Endothelial cell of umbilical vein (primary cell): ENCODE measurements at regions not wholly inside any gene's neighbourhood (a gene's known extent, or its start where the extent isn't known, plus 50 kb on each side); places are given as distances from the start of the nearest gene placed in this dataset.

Experiments used
- BruUV-seq: library from RNA; stranded (reverse); fragments of 400-500 nt; replicated peaks from 2 replicates; lab custom pipeline; 2021; lab: Mats Ljungman, UMichigan
- CTCF ChIA-PET: fragments of 300-600, 350-600 bp; sonication (Branson Sonifier 250); formaldehyde crosslinking; loops from one replicate; lab custom pipeline; 2021; ENCODE audit warnings: antibody characterized with exemption, inconsistent platforms; lab: Charles Lee
- POLR2A ChIA-PET: fragments of 300-600, 350-600 bp; sonication (Branson Sonifier 250); formaldehyde crosslinking; loops from one replicate; lab custom pipeline; 2021; ENCODE audit warnings: antibody characterized with exemption, inconsistent platforms; lab: Charles Lee
- DNase-seq: peaks from one replicate; pipeline ENCODE4 v3.0.0-alpha.2; 2011; ENCODE audit warnings: low read depth, low spot score
- FAIRE-seq: peaks from 2 replicates; lab custom pipeline; 2011; peaks lifted over from hg19 to GRCh38; lab: Jason Lieb, UNC
- H2AFZ ChIP-seq: 2 replicates; pipeline ENCODE4 v1.6.0; 2012; ENCODE audit warnings: low read depth, low read length, control low read depth, inconsistent platforms
- H3K27ac ChIP-seq: 2 replicates; pipeline ENCODE4 v1.5.1; 2011; ENCODE audit warnings: low read depth, mild to moderate bottlenecking, control low read depth, low read length, moderate library complexity; ENCODE audit not compliant: insufficient read depth
- H3K27me3 ChIP-seq, 2 experiments: 2 replicates each; pipeline versions ENCODE4 v1.6.0 to v1.6.1; 2011; ENCODE audit warnings: low read length in 2 of 2, mixed read lengths in 1 of 2; ENCODE audit not compliant: control insufficient read depth in 2 of 2, insufficient read depth in 2 of 2
- H3K36me3 ChIP-seq, 2 experiments: 2 replicates in 1 of 2; 3 replicates in 1 of 2; pipeline ENCODE4 v1.5.1; 2011; ENCODE audit warnings: low read length in 2 of 2, mild to moderate bottlenecking in 1 of 2, moderate library complexity in 1 of 2; ENCODE audit not compliant: control insufficient read depth in 2 of 2, insufficient read depth in 2 of 2; ENCODE audit errors: extremely low read depth in 1 of 2
- H3K4me1 ChIP-seq: 3 replicates; pipeline ENCODE4 v1.5.1; 2011; ENCODE audit warnings: mild to moderate bottlenecking, low read length; ENCODE audit not compliant: control insufficient read depth, insufficient read depth; ENCODE audit errors: extremely low read depth
- H3K4me2 ChIP-seq: 2 replicates; pipeline ENCODE4 v1.6.1; 2011; ENCODE audit warnings: low read length, control low read depth, mixed read lengths; ENCODE audit not compliant: insufficient read depth
- H3K4me3 ChIP-seq, 3 experiments: fragments of 200-600 bp in 1 of 3; sonication (generic), shearing (Covaris generic) in 1 of 3; replicated peaks in 1 of 3; 2 replicates each; pipeline ENCODE4 v1.5.1; 2011 to 2016; ENCODE audit warnings: control low read depth in 3 of 3, low read length in 3 of 3, mild to moderate bottlenecking in 2 of 3, inconsistent platforms in 1 of 3, low read depth in 1 of 3, moderate library complexity in 1 of 3; ENCODE audit not compliant: insufficient read depth in 1 of 3
- H3K79me2 ChIP-seq: 2 replicates; pipeline ENCODE4 v1.6.0; 2012; ENCODE audit warnings: low read length, inconsistent platforms; ENCODE audit not compliant: control insufficient read depth, insufficient read depth
- H3K9ac ChIP-seq: replicated peaks from 2 replicates; pipeline ENCODE3; 2011; ENCODE audit warnings: low read length, control low read depth; ENCODE audit not compliant: insufficient read depth; ENCODE audit errors: extremely low read depth
- H3K9me1 ChIP-seq: replicated peaks from 3 replicates; pipeline ENCODE4 v1.6.0; 2011; ENCODE audit warnings: mild to moderate bottlenecking, low read length; ENCODE audit not compliant: control insufficient read depth, insufficient read depth; ENCODE audit errors: extremely low read depth
- H3K9me3 ChIP-seq: replicated peaks from 2 replicates; pipeline ENCODE4 v1.5.1; 2012; ENCODE audit warnings: low read length, inconsistent platforms; ENCODE audit not compliant: control insufficient read depth, insufficient read depth
- H4K20me1 ChIP-seq: replicated peaks from 2 replicates; pipeline ENCODE3; 2011; ENCODE audit warnings: mild to moderate bottlenecking, low read length; ENCODE audit not compliant: control insufficient read depth, insufficient read depth; ENCODE audit errors: extremely low read depth
- EZH2 ChIP-seq: IDR thresholded peaks from 2 replicates; pipeline ENCODE4 v1.6.1; 2012; ENCODE audit warnings: borderline replicate concordance, low read depth, mild to moderate bottlenecking, moderate library complexity, low read length, inconsistent platforms; ENCODE audit not compliant: severe bottlenecking
- FOS ChIP-seq: IDR thresholded peaks from 2 replicates; pipeline ENCODE4 v1.6.1; 2011; ENCODE audit warnings: mild to moderate bottlenecking, low read length, moderate library complexity, borderline replicate concordance; ENCODE audit not compliant: insufficient read depth
- GATA2 ChIP-seq: IDR thresholded peaks from 2 replicates; pipeline ENCODE4 v1.7.0; 2011; ENCODE audit warnings: low read depth, mild to moderate bottlenecking, moderate library complexity, mixed read lengths, low read length; ENCODE audit not compliant: insufficient read length, insufficient read depth
- JUN ChIP-seq: IDR thresholded peaks from 2 replicates; pipeline ENCODE4 v1.6.1; 2011; ENCODE audit warnings: borderline replicate concordance, low read depth; ENCODE audit not compliant: insufficient read length, insufficient read depth
- MYC ChIP-seq: IDR thresholded peaks from one replicate; pipeline ENCODE4 v1.6.1; 2011; ENCODE audit warnings: mild to moderate bottlenecking, low read depth, low read length
- POLR2A ChIP-seq: IDR thresholded peaks from 2 replicates; pipeline ENCODE4 v1.6.1; 2012; ENCODE audit warnings: low read depth, mild to moderate bottlenecking, control low read depth, low read length
- POLR2AphosphoS5 ChIP-seq: IDR thresholded peaks from 2 replicates; pipeline ENCODE4 v1.6.1; 2012; ENCODE audit warnings: low read depth, mild to moderate bottlenecking, control low read depth, low read length, moderate library complexity; ENCODE audit not compliant: insufficient read depth
- dilution Hi-C: fragments of 300-500 bp; cut with MboI; formaldehyde crosslinking; loops from one replicate; pipeline ENCODE4 v1.15.0; 2019; ENCODE audit warnings: low sequenced_read_pairs; ENCODE audit not compliant: extremely low pct_ligation_motif_present
- intact Hi-C: fragments of 100-400 bp; cut with micrococcal nuclease; formaldehyde crosslinking; loops from one replicate; pipeline ENCODE4 v1.10.0; 2022
- TF ChIP-seq, protein P1 (sequence below): IDR thresholded peaks from 2 replicates; pipeline ENCODE4 v1.6.1; 2011; ENCODE audit not compliant: insufficient read depth, insufficient read length
- TF ChIP-seq, protein P2 (sequence below), 2 donors: IDR thresholded peaks; 1 replicate in 1 of 2; 2 replicates in 1 of 2; pipeline ENCODE4 v1.5.1; 2011; ENCODE audit warnings: low read length in 2 of 2, mild to moderate bottlenecking in 2 of 2, moderate library complexity in 2 of 2, control low read depth in 1 of 2, inconsistent platforms in 1 of 2, low read depth in 1 of 2; ENCODE audit not compliant: insufficient read depth in 1 of 2; ENCODE audit errors: extremely low read depth in 1 of 2

DNA sequence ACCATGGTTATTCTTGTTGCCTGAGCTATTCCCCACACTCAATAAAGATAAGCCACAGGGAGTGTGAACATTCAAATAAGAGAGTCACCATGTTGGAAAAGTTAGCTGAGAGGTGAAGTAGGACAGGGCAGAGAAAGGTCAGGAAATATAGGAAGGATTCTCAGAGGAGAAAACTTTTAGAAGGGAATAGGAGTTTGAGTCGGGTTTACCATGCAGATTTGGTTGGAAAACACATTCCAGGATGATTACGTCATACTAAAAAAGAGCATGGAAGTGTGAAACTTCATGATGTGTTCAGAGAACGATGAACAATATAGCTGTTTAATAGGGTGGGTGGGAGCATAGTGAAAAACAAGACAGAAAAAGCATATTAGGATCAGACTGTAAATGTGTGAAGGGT is 1125.3 kb upstream of the ADGRL2 start:
- dilution Hi-C loops: no loop called here

More for the DNA sequence above, 1125.3 kb upstream of the ADGRL2 start:
- Histone ChIP-seq H3K9ac (no peak overlapping the region), H3K79me2 (no peaks in the 10 kb centered on the region), H3K4me3 (no peak overlapping the region), H2AFZ (no peak overlapping the region), H3K27me3 (no peaks in the 10 kb centered on the region), H4K20me1 (no peaks in the 10 kb centered on the region), H3K27ac (no peak overlapping the region), H3K9me3 (no peaks in the 10 kb centered on the region), H3K36me3 (no peaks in the 10 kb centered on the region), H3K4me1 (no peaks in the 10 kb centered on the region), H3K4me2 (no peak overlapping the region), H3K9me1 (no peaks in the 10 kb centered on the region)
- BruUV-seq: no TSS peak
- DNase-seq (no peak), FAIRE-seq (no peak)
- ChIA-PET POLR2A (no interaction called here), CTCF (interaction anchor here (0.7 to 1.9 kb wide), 2 partner anchors 10 kb away, joined by 3 to 6 read pairs; no protein-coding TSS in a partner anchor)
- intact Hi-C loops: no loop called here
- TF ChIP-seq EZH2 (no peak), POLR2AphosphoS5 (no peak), POLR2A (no peak), FOS (no peak), GATA2 (no peak), JUN (no peak), MYC (no peak)
- TF ChIP-seq, protein P1, sequence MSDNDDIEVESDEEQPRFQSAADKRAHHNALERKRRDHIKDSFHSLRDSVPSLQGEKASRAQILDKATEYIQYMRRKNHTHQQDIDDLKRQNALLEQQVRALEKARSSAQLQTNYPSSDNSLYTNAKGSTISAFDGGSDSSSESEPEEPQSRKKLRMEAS: no peak
- TF ChIP-seq, protein P2, sequence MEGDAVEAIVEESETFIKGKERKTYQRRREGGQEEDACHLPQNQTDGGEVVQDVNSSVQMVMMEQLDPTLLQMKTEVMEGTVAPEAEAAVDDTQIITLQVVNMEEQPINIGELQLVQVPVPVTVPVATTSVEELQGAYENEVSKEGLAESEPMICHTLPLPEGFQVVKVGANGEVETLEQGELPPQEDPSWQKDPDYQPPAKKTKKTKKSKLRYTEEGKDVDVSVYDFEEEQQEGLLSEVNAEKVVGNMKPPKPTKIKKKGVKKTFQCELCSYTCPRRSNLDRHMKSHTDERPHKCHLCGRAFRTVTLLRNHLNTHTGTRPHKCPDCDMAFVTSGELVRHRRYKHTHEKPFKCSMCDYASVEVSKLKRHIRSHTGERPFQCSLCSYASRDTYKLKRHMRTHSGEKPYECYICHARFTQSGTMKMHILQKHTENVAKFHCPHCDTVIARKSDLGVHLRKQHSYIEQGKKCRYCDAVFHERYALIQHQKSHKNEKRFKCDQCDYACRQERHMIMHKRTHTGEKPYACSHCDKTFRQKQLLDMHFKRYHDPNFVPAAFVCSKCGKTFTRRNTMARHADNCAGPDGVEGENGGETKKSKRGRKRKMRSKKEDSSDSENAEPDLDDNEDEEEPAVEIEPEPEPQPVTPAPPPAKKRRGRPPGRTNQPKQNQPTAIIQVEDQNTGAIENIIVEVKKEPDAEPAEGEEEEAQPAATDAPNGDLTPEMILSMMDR (IDR thresholded peaks at IDR 0.05; ENCODE audit: extremely low read depth in 1 of 2, insufficient read depth in 1 of 2, low read depth in 1 of 2, low read length in 2 of 2): no peak
